ENCODE measurements at regions not wholly inside any gene's neighbourhood (a gene's known extent, or its start where the extent isn't known, plus 50 kb on each side); places are given as distances from the start of the nearest gene placed in this dataset.

DNA sequence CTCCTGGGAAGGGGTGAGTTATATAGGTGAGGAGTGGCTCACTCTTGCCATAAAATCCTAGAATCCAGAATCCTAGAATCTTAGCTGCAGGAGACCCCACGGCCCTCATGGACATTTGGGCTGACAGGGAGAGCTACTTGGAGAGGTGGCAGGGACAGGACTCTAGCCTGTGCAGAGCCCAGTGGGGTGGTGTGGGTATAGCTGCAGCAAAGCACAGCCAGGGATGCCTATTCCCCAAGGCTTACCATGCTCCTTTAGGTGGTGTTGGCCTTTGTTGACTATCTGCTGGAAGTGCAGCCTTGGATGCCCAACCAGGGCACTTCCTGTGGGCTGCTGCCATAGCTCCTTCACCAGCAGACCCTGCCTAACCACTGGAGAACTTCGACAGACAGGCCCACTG is 70.0 kb upstream of the PTPN3 start:
- no peaks in the 10 kb centered on the region for H3K36me3 ChIP-seq (replicated peaks in 1 of 2)
- no peak overlapping the region for H3K27ac ChIP-seq
- no peak overlapping the region for H3K4me3 ChIP-seq
- 77 to 100% (median 86%) methylated on average over 1 to 2 of the region's 2 CpGs for WGBS, 4 donors
- TF ChIP-seq, protein P1, sequence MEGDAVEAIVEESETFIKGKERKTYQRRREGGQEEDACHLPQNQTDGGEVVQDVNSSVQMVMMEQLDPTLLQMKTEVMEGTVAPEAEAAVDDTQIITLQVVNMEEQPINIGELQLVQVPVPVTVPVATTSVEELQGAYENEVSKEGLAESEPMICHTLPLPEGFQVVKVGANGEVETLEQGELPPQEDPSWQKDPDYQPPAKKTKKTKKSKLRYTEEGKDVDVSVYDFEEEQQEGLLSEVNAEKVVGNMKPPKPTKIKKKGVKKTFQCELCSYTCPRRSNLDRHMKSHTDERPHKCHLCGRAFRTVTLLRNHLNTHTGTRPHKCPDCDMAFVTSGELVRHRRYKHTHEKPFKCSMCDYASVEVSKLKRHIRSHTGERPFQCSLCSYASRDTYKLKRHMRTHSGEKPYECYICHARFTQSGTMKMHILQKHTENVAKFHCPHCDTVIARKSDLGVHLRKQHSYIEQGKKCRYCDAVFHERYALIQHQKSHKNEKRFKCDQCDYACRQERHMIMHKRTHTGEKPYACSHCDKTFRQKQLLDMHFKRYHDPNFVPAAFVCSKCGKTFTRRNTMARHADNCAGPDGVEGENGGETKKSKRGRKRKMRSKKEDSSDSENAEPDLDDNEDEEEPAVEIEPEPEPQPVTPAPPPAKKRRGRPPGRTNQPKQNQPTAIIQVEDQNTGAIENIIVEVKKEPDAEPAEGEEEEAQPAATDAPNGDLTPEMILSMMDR (IDR thresholded peaks at IDR 0.05), result no peak
- no peak for TF ChIP-seq POLR2A (IDR thresholded peaks at IDR 0.05)
- H3K4me1 ChIP-seq (replicated peaks in 1 of 2), result no peaks in the 10 kb centered on the region
- no peak for DNase-seq
- H3K27me3 ChIP-seq, result peaks cover 19% of the 10 kb centered on the region
- intact Hi-C loops (cut with DNase I), result no loop called here
- no peaks in the 10 kb centered on the region for H3K9me3 ChIP-seq (replicated peaks in 1 of 3)

DNA sequence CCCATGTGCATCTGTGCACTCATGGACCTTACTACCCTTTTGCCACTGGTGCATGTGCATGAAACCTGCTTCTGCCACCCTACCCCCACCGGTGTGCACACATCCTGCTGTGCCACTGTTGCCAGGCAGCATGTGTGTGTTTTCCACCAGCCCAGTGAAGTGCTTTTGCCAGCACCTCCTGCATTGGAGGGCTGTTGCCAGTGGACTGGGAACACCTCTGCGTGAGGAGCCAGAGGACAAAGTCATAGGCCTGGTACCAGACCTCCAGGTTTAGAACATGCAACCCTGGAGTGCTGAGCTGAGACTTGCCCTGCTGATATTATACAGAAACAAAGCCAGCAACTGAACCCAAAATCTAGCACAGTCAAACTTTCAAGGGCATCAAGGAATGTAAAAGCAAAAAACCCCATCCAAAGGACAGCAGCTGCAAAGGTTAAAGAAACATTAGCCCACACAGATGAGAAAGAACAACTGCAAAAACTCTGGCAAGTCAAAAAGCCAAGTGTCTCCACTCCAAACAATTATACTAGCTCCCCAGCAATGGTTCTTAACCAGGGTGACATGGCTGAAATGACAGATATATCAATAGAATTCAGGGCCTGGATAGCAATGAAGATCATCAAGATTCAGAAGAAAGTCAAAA is 70.6 kb upstream of the PTPN3 start:
- peaks cover 19% of the 10 kb centered on the region for H3K27me3 ChIP-seq
- no peak overlapping the region for H3K4me3 ChIP-seq
- WGBS, 4 donors, result 79 to 100% (median 91%) methylated on average over 1 to 2 of the region's 2 CpGs
- TF ChIP-seq, protein P1 (IDR thresholded peaks at IDR 0.05), result no peak
- no peaks in the 10 kb centered on the region for H3K9me3 ChIP-seq (replicated peaks in 1 of 3)
- intact Hi-C loops (cut with DNase I), result no loop called here
- no peak for DNase-seq
- no peak overlapping the region for H3K27ac ChIP-seq
- no peaks in the 10 kb centered on the region for H3K36me3 ChIP-seq (replicated peaks in 1 of 2)
- no peaks in the 10 kb centered on the region for H3K4me1 ChIP-seq (replicated peaks in 1 of 2)

DNA sequence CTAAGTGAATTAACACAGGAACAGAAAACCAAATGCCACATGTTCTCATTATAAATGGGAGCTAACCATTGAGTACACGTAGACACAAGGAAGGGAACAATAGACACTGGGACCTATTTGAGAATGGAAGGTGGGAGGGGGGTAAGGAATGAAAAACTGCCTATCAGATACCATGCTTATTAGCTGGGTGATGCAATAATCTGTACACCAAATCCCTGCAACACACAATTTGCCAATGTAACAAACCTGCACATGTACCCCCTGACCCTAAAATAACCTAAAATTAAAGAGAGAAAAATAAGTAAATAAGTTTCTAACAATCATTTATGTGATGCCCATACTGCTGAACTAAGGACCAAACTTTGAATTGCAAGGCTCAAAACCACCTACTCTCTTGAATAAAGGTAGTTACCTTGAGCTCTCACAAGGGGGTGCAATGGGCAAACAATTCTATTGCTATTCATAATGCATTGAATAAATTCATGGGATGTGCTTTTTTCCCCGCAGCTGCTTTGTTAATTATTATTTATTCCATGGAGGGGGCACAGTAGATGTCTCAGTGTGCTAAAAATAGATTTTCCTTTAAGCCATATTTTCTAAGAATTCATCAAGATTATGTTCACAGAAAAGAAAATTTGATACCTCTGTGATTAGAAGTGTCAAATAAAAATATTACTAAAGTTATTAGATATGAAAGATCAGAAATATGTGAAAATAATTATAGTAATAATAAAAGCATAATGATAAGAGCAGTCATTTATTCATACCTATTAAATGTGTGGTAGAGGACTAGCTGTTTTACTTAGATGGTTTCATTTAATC is 76.2 kb upstream of the PTPN3 start:
- Histone ChIP-seq H3K36me3 (replicated peaks in 1 of 2) (no peaks in the 10 kb centered on the region), H3K27ac (no peak overlapping the region), H3K4me1 (replicated peaks in 1 of 2) (no peaks in the 10 kb centered on the region), H3K4me3 (no peak overlapping the region), H3K9me3 (replicated peaks in 1 of 3) (no peaks in the 10 kb centered on the region), H3K27me3 (no peaks in the 10 kb centered on the region)
- intact Hi-C loops (cut with DNase I), result loop anchor here (2.0 to 10.0 kb wide), 3 partner anchors 71 to 581 kb away; no protein-coding TSS in a partner anchor
- DNase-seq, result peak; percentile 19 to 64 (median 55)
- WGBS, 4 donors, result 3 to 9% (median 9%) methylated on average over 2 of the region's 2 CpGs
- TF ChIP-seq, protein P1 (IDR thresholded peaks at IDR 0.05), result peak; percentile 49 to 81 (median 74)
- no peak for TF ChIP-seq POLR2A (IDR thresholded peaks at IDR 0.05)

DNA sequence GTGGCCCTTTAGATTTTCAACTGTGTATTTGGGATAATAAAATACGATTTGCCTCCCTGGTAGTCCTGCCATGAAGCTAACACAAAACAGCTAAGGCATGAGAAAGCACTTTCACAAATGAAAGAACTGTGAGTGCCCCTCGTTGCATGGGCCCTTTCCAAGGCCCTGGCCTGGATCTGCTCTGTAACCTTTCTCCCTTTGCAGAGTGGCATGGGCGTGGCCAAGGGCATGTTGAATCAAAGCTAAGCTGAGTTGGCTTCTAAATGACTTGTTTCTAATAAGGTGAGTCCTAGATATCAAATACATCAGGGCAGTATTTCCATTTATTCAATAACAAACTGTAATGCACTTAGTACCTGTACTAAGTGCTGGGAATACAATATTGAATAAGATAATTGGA is 78.7 kb upstream of the PTPN3 start:
- WGBS, 4 donors, result 54 to 68% (median 59%) methylated on average over 3 of the region's 3 CpGs
- Histone ChIP-seq H3K27me3 (no peaks in the 10 kb centered on the region), H3K27ac (no peak overlapping the region), H3K36me3 (replicated peaks in 1 of 2) (no peaks in the 10 kb centered on the region), H3K4me1 (replicated peaks in 1 of 2) (no peaks in the 10 kb centered on the region), H3K4me3 (no peak overlapping the region), H3K9me3 (replicated peaks in 1 of 3) (no peaks in the 10 kb centered on the region)
- TF ChIP-seq, protein P1 (IDR thresholded peaks at IDR 0.05), result no peak
- no peak for TF ChIP-seq POLR2A (IDR thresholded peaks at IDR 0.05)
- intact Hi-C loops (cut with DNase I), result loop anchor here (5.0 to 10.0 kb wide), 4 partner anchors 68 to 578 kb away; no protein-coding TSS in a partner anchor
- DNase-seq, result no peak
